HFFc6 (cell line): ENCODE measurements at regions not wholly inside any gene's neighbourhood (a gene's known extent, or its start where the extent isn't known, plus 50 kb on each side); places are given as distances from the start of the nearest gene placed in this dataset.

Experiments used
- DNase-seq: peaks from one replicate; pipeline ENCODE4 v3.0.0-alpha.2; 2018
- H3K27ac Mint-ChIP-seq: 2 replicates; pipeline ENCODE4 v1.8.0; 2020; ENCODE audit warnings: mild to moderate bottlenecking, mixed read lengths
- H3K27me3 Mint-ChIP-seq: 2 replicates; pipeline ENCODE4 v1.8.0; 2021; ENCODE audit warnings: mild to moderate bottlenecking, moderate library complexity, mixed read lengths; ENCODE audit not compliant: insufficient read depth
- H3K36me3 Mint-ChIP-seq: 2 replicates; pipeline ENCODE4 v1.8.0; 2021; ENCODE audit warnings: low read depth, mixed read lengths
- H3K4me1 Mint-ChIP-seq: 2 replicates; pipeline ENCODE4 v1.8.0; 2020; ENCODE audit warnings: low read depth, mixed read lengths
- H3K4me3 Mint-ChIP-seq: 2 replicates; pipeline ENCODE4 v1.8.0; 2020; ENCODE audit warnings: mild to moderate bottlenecking, moderate library complexity, mixed read lengths
- H3K9me3 Mint-ChIP-seq: 2 replicates; pipeline ENCODE4 v1.8.0; 2020; ENCODE audit warnings: mild to moderate bottlenecking, mixed read lengths
- TF ChIP-seq, protein P1 (sequence below): fragments of 200-600 bp; sonication (generic); IDR thresholded peaks from 2 replicates; pipeline ENCODE4 v1.5.0; 2021; ENCODE audit warnings: antibody characterized with exemption, mild to moderate bottlenecking

DNA sequence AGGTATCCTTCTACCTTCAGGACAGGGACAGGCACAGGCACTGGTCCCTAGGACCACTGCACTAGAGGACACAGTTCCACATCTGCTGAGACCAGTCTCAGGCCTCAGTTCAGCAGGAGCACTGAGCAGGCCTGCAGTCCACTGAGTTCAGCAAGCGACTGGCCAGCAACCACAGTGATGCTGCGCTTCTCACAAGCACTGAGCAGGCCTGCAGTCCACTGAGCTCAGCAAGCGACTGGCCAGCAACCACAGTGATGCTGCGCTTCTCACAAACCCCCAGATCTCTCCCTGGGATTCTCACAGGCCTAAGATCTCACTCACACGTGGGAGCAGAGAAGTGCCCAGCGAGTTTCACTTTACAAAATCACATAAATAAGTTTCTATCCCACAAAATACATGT, 140.6 kb downstream of the IRS2 start:
- H3K36me3 Mint-ChIP-seq: peaks cover 3% of the 10 kb centered on the region; the same call in 1 of the 2 replicates
- no peak overlapping the region for H3K4me3 Mint-ChIP-seq
- TF ChIP-seq, protein P1, sequence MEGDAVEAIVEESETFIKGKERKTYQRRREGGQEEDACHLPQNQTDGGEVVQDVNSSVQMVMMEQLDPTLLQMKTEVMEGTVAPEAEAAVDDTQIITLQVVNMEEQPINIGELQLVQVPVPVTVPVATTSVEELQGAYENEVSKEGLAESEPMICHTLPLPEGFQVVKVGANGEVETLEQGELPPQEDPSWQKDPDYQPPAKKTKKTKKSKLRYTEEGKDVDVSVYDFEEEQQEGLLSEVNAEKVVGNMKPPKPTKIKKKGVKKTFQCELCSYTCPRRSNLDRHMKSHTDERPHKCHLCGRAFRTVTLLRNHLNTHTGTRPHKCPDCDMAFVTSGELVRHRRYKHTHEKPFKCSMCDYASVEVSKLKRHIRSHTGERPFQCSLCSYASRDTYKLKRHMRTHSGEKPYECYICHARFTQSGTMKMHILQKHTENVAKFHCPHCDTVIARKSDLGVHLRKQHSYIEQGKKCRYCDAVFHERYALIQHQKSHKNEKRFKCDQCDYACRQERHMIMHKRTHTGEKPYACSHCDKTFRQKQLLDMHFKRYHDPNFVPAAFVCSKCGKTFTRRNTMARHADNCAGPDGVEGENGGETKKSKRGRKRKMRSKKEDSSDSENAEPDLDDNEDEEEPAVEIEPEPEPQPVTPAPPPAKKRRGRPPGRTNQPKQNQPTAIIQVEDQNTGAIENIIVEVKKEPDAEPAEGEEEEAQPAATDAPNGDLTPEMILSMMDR: no peak
- no peak overlapping the region for H3K27ac Mint-ChIP-seq
- H3K9me3 Mint-ChIP-seq: peaks cover 7% of the 10 kb centered on the region
- no peaks in the 10 kb centered on the region; the same call in 1 of the 2 replicates for H3K27me3 Mint-ChIP-seq
- DNase-seq: no peak
- peaks cover 6% of the 10 kb centered on the region; the same call in 1 of the 2 replicates for H3K4me1 Mint-ChIP-seq

DNA sequence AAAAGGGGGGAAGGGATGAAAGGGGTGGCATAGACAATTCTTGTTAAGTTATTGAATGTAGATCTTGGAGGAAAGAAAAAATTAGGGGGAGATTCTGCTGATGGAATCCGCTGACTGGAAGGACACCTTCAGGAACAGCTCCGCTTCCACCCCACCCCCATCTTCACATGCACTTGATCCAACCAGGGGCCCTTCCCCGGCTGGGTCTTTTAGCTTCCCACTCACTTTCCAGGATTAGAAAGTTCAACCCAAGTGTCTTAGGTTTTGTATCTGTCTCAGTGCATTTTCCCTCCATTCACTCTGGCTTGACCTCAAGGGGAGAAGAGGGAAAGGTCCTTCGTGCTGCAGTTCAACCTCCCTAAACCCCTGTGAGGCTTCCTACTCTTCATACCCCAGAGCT, 141.4 kb downstream of the IRS2 start:
- TF ChIP-seq, protein P1: no peak
- no peak overlapping the region for H3K4me3 Mint-ChIP-seq
- peaks cover 8% of the 10 kb centered on the region; the same call in 1 of the 2 replicates for H3K36me3 Mint-ChIP-seq
- no peaks in the 10 kb centered on the region; the same call in 1 of the 2 replicates for H3K27me3 Mint-ChIP-seq
- H3K9me3 Mint-ChIP-seq: peaks cover 13% of the 10 kb centered on the region
- no peak for DNase-seq
- no peak overlapping the region for H3K27ac Mint-ChIP-seq
- H3K4me1 Mint-ChIP-seq: peaks cover 6% of the 10 kb centered on the region; the same call in 1 of the 2 replicates

DNA sequence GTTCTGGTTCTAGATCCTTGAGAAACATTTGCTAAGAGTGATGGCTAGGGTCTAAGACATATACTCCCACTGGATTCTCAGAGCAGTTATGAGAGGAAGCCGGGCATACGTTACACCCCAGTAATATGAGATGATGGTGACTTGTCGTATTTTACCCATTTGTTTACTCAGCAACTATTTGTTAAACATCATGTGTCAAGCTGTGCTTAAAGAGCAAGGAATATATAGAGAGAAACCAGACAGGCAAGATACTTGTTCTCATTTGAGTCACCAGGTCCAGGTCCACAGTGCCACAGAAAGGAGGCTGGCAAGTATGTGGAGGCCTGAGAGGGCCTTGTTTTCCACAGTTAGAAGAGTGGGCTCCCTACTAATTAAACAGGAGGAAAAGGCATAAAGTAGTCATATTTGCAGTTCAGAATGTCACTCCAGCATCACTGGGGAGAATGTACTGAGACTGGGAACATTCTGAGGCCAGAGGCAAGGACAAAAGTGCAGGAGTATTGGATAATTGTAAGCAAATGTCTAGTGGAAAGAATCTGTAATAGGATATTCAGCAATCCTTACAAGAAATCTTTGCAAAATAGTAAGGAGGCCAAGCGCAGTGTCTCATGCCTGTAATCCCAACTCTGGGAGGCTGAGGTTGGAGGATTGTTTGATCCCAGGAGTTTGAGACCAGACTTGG, 142.2 kb downstream of the IRS2 start:
- peaks cover 10% of the 10 kb centered on the region; the same call in 1 of the 2 replicates for H3K36me3 Mint-ChIP-seq
- no peak for DNase-seq
- no peak overlapping the region for H3K27ac Mint-ChIP-seq
- peaks cover 17% of the 10 kb centered on the region for H3K9me3 Mint-ChIP-seq
- TF ChIP-seq, protein P1: no peak
- H3K4me3 Mint-ChIP-seq: no peak overlapping the region
- no peaks in the 10 kb centered on the region; the same call in 1 of the 2 replicates for H3K27me3 Mint-ChIP-seq
- H3K4me1 Mint-ChIP-seq: peaks cover 6% of the 10 kb centered on the region; the same call in 1 of the 2 replicates

DNA sequence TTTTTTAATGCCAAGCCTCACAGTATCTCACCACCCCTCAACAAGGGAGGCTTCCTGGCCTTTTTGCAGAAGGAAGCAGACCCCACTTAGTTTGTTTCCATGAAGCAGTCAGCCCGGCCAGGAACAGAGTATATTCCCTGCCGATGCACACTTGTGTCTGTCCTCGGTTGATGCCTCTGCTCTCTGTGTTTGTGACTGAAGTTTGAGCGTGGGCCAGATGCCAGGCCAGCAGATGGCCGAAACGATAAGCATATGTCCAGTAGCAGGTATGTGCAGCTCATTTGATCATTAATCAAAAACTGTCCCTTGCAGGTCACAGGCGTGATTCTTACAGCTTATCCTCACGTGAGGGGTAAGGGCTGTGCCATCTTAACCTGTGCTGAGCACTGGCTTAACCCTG, 144.0 kb downstream of the IRS2 start:
- TF ChIP-seq, protein P1: no peak
- H3K4me3 Mint-ChIP-seq: no peak overlapping the region
- H3K9me3 Mint-ChIP-seq: peaks cover 19% of the 10 kb centered on the region
- peaks cover 6% of the 10 kb centered on the region; the same call in 1 of the 2 replicates for H3K4me1 Mint-ChIP-seq
- no peak overlapping the region for H3K27ac Mint-ChIP-seq
- no peak for DNase-seq
- peaks cover 10% of the 10 kb centered on the region; the same call in 1 of the 2 replicates for H3K36me3 Mint-ChIP-seq
- H3K27me3 Mint-ChIP-seq: no peaks in the 10 kb centered on the region; the same call in 1 of the 2 replicates

DNA sequence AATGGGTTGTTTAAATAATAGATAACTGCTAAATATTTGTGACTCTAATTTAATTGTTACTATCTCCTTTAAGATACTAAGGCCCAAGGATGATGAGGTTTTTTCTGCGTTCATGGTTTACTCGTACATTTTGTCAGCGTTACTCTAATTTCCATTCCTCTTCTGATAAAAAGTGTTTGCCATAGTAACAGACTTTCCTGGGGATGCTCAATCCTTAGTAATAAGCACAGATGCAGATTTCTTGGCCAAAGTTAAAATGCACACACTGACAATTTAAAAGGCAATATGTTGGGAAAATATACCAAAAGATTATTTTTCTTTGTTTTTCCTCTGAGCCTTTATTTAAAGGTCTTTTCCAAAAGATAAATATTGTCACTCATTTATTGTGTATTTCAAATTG, 149.6 kb downstream of the IRS2 start:
- peaks cover 6% of the 10 kb centered on the region; the same call in 1 of the 2 replicates for H3K27me3 Mint-ChIP-seq
- TF ChIP-seq, protein P1: no peak

More for the DNA sequence above, 149.6 kb downstream of the IRS2 start:
- DNase-seq: no peak
- no peak overlapping the region for H3K4me3 Mint-ChIP-seq
- H3K36me3 Mint-ChIP-seq: peaks cover 10% of the 10 kb centered on the region; the same call in 1 of the 2 replicates
- peaks cover 22% of the 10 kb centered on the region for H3K9me3 Mint-ChIP-seq
- no peaks in the 10 kb centered on the region for H3K4me1 Mint-ChIP-seq
- no peak overlapping the region for H3K27ac Mint-ChIP-seq
